ENCODE measurements at regions not wholly inside any gene's neighbourhood (a gene's known extent, or its start where the extent isn't known, plus 50 kb on each side); places are given as distances from the start of the nearest gene placed in this dataset.

GRCh38 chr4:28177641-28178040 lies 1317.0 kb downstream of the STIM2 start:
- no peak for DNase-seq (ENCODE audit: low spot score in 2 of 2)
- intact Hi-C loops (cut with DNase I; ENCODE audit: low total_unique reads), result no loop called here
- H3K4me3 ChIP-seq (ENCODE audit: low read depth, poor library complexity, severe bottlenecking), result no peak overlapping the region
- TF ChIP-seq POLR2A (IDR thresholded peaks at IDR 0.05), result no peak
- no peak for TF ChIP-seq CTCF (IDR thresholded peaks at IDR 0.05)

GRCh38 chr4:28179126-28179525 lies 1318.5 kb downstream of the STIM2 start:
- WGBS, 2 donors, result 86 to 92% methylated on average over 3 of the region's 3 CpGs
- intact Hi-C loops (cut with DNase I; ENCODE audit: low total_unique reads), result no loop called here
- TF ChIP-seq CTCF (IDR thresholded peaks at IDR 0.05) (no peak), POLR2A (IDR thresholded peaks at IDR 0.05) (no peak)

GRCh38 chr4:28209371-28209924 lies 1348.8 kb downstream of the STIM2 start:
- intact Hi-C loops (cut with DNase I; ENCODE audit: low total_unique reads), result no loop called here
- 61 to 63% methylated on average over 1 of the region's 1 CpG for WGBS, 2 donors
- H3K4me3 ChIP-seq (ENCODE audit: low read depth, poor library complexity, severe bottlenecking), result no peak overlapping the region
- no peak for DNase-seq (ENCODE audit: low spot score in 2 of 2)
- TF ChIP-seq CTCF (IDR thresholded peaks at IDR 0.05) (no peak), POLR2A (IDR thresholded peaks at IDR 0.05) (no peak)

More at GRCh38 chr4:28179126-28179525, 1318.5 kb downstream of the STIM2 start:
- DNase-seq (ENCODE audit: low spot score in 2 of 2), result no peak
- no peak overlapping the region for H3K4me3 ChIP-seq (ENCODE audit: low read depth, poor library complexity, severe bottlenecking)

- intact Hi-C loops (cut with DNase I; ENCODE audit: low total_unique reads), result no loop called here
- TF ChIP-seq CTCF (IDR thresholded peaks at IDR 0.05), result no peak
Measured at GRCh38 chr4:28211676-28212470, 1351.2 kb downstream of the STIM2 start.

GRCh38 chr4:28221536-28221935 lies 1360.9 kb downstream of the STIM2 start:
- intact Hi-C loops (cut with DNase I; ENCODE audit: low total_unique reads), result no loop called here
- 26 to 38% methylated on average over 1 of the region's 1 CpG for WGBS, 2 donors
- TF ChIP-seq POLR2A (IDR thresholded peaks at IDR 0.05), result no peak

More at GRCh38 chr4:28211676-28212470, 1351.2 kb downstream of the STIM2 start:
- no peak for DNase-seq (ENCODE audit: low spot score in 2 of 2)
- WGBS, 2 donors, result 67 to 74% methylated on average over 2 of the region's 2 CpGs
- H3K4me3 ChIP-seq (ENCODE audit: low read depth, poor library complexity, severe bottlenecking), result no peak overlapping the region

GRCh38 chr4:28225050-28225449 lies 1364.4 kb downstream of the STIM2 start:
- TF ChIP-seq POLR2A (IDR thresholded peaks at IDR 0.05) (no peak), CTCF (IDR thresholded peaks at IDR 0.05) (no peak)
- WGBS, 2 donors, result 80 to 84% methylated on average over 2 of the region's 2 CpGs

More at GRCh38 chr4:28221536-28221935, 1360.9 kb downstream of the STIM2 start:
- no peak overlapping the region for H3K4me3 ChIP-seq (ENCODE audit: low read depth, poor library complexity, severe bottlenecking)
- DNase-seq (ENCODE audit: low spot score in 2 of 2), result no peak

More at GRCh38 chr4:28225050-28225449, 1364.4 kb downstream of the STIM2 start:
- intact Hi-C loops (cut with DNase I; ENCODE audit: low total_unique reads), result no loop called here
- DNase-seq (ENCODE audit: low spot score in 2 of 2), result no peak
- no peak overlapping the region for H3K4me3 ChIP-seq (ENCODE audit: low read depth, poor library complexity, severe bottlenecking)

Measured in lower leg skin (tissue), 4 donors.